ENCODE measurements at regions not wholly inside any gene's neighbourhood (a gene's known extent, or its start where the extent isn't known, plus 50 kb on each side); places are given as distances from the start of the nearest gene placed in this dataset.

GRCh38 chr4:18582841-18583240 is 561.3 kb upstream of the LCORL start:
- intact Hi-C loops (cut with DNase I) = no loop called here
- WGBS, 2 donors = 44 to 50% methylated on average over 1 of the region's 1 CpG
- no peak for TF ChIP-seq POLR2A (IDR thresholded peaks at IDR 0.05)
- DNase-seq (no peak), ATAC-seq (no peak)
- no peaks in the 10 kb centered on the region for H3K4me1 ChIP-seq
- H3K9me3 ChIP-seq = no peaks in the 10 kb centered on the region
- no peak overlapping the region for H3K4me3 ChIP-seq
- no peaks in the 10 kb centered on the region for H3K27me3 ChIP-seq
- H3K36me3 ChIP-seq (replicated peaks in 1 of 2; ENCODE audit: insufficient read depth in 1 of 2, low read depth in 2 of 2) = no peaks in the 10 kb centered on the region
- no peak overlapping the region for H3K27ac ChIP-seq

- TF ChIP-seq CTCF (IDR thresholded peaks at IDR 0.05) (no peak), POLR2A (IDR thresholded peaks at IDR 0.05) (no peak)
- Histone ChIP-seq H3K9me3 (no peaks in the 10 kb centered on the region), H3K36me3 (replicated peaks in 1 of 2; ENCODE audit: insufficient read depth in 1 of 2, low read depth in 2 of 2) (no peaks in the 10 kb centered on the region), H3K4me1 (no peaks in the 10 kb centered on the region), H3K27ac (no peak overlapping the region), H3K4me3 (no peak overlapping the region), H3K27me3 (no peaks in the 10 kb centered on the region)
- DNase-seq (no peak), ATAC-seq (no peak)
- intact Hi-C loops (cut with DNase I) = no loop called here
- 47 to 48% methylated on average over 4 of the region's 4 CpGs for WGBS, 2 donors
These were observed 556.8 kb upstream of the LCORL start for GRCh38 chr4:18578307-18578706.

- ATAC-seq = no peak
- H3K27me3 ChIP-seq = no peaks in the 10 kb centered on the region
- no peaks in the 10 kb centered on the region for H3K9me3 ChIP-seq
- no peak overlapping the region for H3K27ac ChIP-seq
- 79 to 85% methylated on average over 1 of the region's 1 CpG for WGBS, 2 donors
- TF ChIP-seq CTCF (IDR thresholded peaks at IDR 0.05) (no peak), POLR2A (IDR thresholded peaks at IDR 0.05) (no peak)
- DNase-seq = no peak
- H3K4me1 ChIP-seq = no peaks in the 10 kb centered on the region
- H3K4me3 ChIP-seq = no peak overlapping the region
- H3K36me3 ChIP-seq (replicated peaks in 1 of 2; ENCODE audit: insufficient read depth in 1 of 2, low read depth in 2 of 2) = no peaks in the 10 kb centered on the region
- intact Hi-C loops (cut with DNase I) = no loop called here
These were observed 550.9 kb upstream of the LCORL start for GRCh38 chr4:18572481-18572880.

GRCh38 chr4:18571301-18571761 is 549.8 kb upstream of the LCORL start:
- Histone ChIP-seq H3K4me3 (no peak overlapping the region), H3K36me3 (replicated peaks in 1 of 2; ENCODE audit: insufficient read depth in 1 of 2, low read depth in 2 of 2) (no peaks in the 10 kb centered on the region), H3K27ac (no peak overlapping the region), H3K9me3 (no peaks in the 10 kb centered on the region), H3K27me3 (no peaks in the 10 kb centered on the region), H3K4me1 (no peaks in the 10 kb centered on the region)
- no peak for DNase-seq
- intact Hi-C loops (cut with DNase I) = no loop called here
- no peak for TF ChIP-seq CTCF (IDR thresholded peaks at IDR 0.05)
- TF ChIP-seq POLR2A (IDR thresholded peaks at IDR 0.05) = no peak
- WGBS, 2 donors = 21 to 62% methylated on average over 2 of the region's 2 CpGs
- ATAC-seq = no peak

- H3K27me3 ChIP-seq = no peaks in the 10 kb centered on the region
- no peak for TF ChIP-seq POLR2A (IDR thresholded peaks at IDR 0.05)
- TF ChIP-seq CTCF (IDR thresholded peaks at IDR 0.05) = no peak
- ATAC-seq (no peak), DNase-seq (no peak)
- H3K36me3 ChIP-seq (replicated peaks in 1 of 2; ENCODE audit: insufficient read depth in 1 of 2, low read depth in 2 of 2) = no peaks in the 10 kb centered on the region
- whole genome bisulfite sequencing, 2 donors = 49 to 59% methylated on average over 3 of the region's 3 CpGs
- H3K9me3 ChIP-seq = no peaks in the 10 kb centered on the region
- intact Hi-C loops (cut with DNase I) = no loop called here
- H3K4me1 ChIP-seq = no peaks in the 10 kb centered on the region
- H3K27ac ChIP-seq = no peak overlapping the region
- no peak overlapping the region for H3K4me3 ChIP-seq
These were observed 548.8 kb upstream of the LCORL start for GRCh38 chr4:18570370-18570769.
